GM18868 (cell line): ENCODE measurements at regions not wholly inside any gene's neighbourhood (a gene's known extent, or its start where the extent isn't known, plus 50 kb on each side); places are given as distances from the start of the nearest gene placed in this dataset.
"Not testable (repeated sequence)": the region's sequence is repeated elsewhere in the genome, so short reads cannot be mapped to it uniquely, and the experiment has no call there.

Experiments
- ATAC-seq: cut with Tn5 transposase; IDR thresholded peaks from one replicate; pipeline ENCODE4 v1.9.1; 2021; ENCODE audit warnings: mild to moderate bottlenecking, moderate library complexity; ENCODE audit not compliant: unreplicated experiment

DNA sequence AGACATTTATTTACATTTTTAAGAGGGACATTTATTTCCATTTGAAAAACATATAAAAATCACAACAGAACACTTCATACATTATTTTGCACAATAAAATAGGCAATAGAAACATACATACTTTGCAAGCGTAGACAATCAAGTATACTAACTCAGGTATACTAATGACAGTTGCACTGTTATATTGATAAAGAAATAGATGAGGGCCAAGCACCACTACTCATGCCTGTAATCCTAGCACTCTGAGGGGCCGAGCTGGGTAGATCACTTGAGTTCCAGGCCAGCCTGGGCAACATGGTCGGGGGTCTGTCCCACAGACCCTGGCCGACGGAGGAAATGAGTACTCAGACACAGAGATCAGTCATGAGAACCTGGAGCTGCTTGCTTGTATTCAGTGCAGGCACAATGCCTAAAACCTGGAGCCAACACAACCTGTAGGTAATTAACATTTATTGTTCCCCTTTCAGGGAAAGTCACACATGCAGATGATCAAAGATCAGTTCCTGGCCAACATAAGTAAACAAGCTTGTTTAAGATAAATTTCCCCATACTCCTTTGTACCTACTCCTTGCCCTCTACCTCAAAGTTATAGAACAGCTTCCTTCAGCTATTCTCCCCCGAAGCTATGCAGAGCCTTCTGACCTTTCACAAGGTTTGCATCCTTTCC is 1960.2 kb downstream of the SUCLG1 start:
- ATAC-seq, result no peak

DNA sequence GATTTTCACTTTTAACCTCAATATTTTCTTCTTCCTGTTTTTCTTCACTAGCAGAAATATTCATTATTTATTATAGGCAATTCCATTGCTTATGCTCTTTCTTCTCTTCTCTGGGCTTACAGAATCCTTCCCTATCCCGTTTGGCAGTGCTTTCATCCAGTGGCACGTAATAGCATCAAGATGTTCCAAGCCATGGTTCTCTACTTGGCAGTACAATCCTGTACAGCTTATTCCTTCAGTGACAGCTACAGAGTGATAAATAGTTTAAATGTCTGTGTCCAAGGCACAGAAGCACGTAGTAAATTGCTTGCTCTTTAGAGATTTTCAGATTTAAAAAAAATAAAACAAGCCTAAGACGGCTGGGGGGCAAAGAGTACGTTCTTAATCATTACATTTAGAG is 1964.3 kb downstream of the SUCLG1 start:
- ATAC-seq, result no peak

GRCh38 chr2:82491591-82491990 is 1967.5 kb downstream of the SUCLG1 start:
- ATAC-seq, result no peak

DNA sequence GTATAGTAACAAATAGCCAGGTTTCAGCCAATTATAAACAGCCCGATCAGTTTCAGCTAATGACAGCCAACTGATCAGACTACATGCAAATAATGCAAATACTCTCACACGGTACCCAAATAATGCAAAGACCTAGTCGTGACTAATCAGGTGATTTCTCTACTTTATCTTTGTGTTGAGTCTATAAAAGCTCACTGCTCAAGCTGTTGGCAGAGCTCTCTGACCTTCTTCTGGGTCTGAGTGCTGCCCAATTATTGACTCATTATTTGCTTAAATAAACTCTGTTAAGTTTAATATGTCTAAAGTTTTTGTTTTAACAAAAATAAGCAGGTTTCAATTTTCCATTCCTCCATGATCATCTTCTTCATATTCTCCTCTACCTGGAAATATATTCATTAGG is 1971.7 kb downstream of the SUCLG1 start:
- ATAC-seq, result no peak

DNA sequence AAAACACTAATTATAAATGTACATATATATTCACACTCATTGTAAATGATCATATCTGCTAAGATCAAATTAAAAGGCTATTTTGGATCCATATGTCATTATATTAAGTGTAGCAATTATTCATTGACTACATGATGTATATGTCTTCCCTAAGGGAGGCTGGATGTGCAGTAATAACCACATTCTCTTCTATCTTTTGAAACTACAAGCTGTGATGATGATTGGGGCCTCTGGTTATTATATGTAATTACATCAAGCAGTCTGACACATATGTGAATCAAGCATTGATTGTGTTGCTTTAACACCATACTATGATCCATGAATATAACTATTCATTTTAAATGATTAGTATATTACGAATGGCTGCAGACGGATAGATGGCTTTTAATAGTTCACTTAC is 1973.4 kb downstream of the SUCLG1 start:
- no peak for ATAC-seq

- no peak for ATAC-seq
These were observed 1977.9 kb downstream of the SUCLG1 start for GRCh38 chr2:82481207-82481606.

- no peak for ATAC-seq
These were observed 1980.4 kb downstream of the SUCLG1 start for GRCh38 chr2:82478641-82479040.

DNA sequence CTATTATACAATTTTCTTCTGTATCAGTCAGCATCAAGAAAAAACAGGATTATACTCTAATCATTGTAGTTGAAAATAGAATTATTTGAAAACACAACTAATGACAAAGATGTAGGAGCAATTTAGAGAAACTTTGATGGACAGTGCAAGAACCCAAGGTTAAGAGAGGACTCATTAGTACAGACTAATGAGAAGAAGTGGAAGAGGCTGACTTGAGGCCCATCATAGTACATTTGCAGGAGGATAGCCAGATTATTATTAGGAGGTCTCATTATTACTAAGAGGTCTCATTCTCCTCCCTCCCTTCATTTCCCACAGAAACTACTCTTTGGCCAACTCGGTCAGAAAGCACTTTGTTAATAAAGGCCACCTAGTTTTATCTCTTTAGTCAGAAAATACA is 1983.0 kb downstream of the SUCLG1 start:
- ATAC-seq, result no peak

DNA sequence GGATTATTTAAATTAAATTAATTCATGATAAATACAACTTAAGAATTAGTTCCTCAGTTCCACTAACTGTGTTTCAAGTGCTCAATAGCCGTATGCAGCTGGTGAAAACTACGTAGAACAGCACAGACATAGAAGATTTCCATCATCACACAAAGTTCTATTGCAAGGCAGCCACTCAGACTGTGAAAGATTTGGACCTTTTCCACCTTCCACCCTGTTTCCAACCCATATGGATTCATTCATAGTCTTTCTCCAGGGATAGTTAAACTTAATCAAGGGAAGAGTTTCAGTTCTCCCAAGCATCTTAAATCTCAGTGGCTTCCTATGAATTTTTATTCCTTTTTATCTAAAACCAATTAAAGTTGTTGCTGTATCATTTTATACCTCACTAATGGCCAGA is 2030.8 kb downstream of the SUCLG1 start:
- ATAC-seq, result no peak

DNA sequence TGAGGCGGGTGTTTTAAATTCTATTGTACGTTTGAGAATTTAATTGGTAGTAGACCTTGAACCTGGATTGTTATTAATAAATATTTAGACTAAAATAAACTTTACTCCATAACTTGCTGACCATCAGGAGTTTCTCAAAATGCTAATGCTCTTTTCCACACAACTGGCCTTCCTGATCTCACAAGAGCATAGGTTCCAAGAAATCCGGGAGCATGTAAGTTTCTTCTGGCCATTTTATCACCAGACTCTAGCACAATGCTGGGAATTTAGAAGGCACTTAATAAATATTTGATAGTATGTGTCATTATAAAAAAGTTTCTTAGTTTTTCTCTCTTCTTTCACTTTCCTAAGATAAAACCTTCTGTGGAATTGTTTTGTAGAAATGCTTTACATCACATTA is 2047.1 kb downstream of the SUCLG1 start:
- no peak for ATAC-seq

DNA sequence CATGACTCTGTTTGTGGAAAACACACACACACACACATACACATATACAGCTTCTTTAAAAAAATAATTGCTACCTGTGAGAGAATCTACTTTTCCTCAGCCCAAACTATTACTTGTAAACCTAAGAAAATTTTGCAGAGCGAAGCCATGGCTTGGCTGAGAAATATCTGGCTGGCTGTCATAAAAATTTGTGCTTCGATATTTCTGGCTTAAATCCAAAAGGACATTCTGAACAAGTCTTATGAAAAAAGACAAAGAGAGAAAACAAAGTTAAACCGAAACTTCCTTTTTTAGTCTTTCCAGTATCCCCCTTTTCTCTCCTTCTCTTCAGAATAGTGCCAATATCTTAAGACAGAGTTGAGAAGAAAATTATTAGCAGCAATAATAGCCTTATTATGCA is 2048.0 kb downstream of the SUCLG1 start:
- ATAC-seq, result no peak

DNA sequence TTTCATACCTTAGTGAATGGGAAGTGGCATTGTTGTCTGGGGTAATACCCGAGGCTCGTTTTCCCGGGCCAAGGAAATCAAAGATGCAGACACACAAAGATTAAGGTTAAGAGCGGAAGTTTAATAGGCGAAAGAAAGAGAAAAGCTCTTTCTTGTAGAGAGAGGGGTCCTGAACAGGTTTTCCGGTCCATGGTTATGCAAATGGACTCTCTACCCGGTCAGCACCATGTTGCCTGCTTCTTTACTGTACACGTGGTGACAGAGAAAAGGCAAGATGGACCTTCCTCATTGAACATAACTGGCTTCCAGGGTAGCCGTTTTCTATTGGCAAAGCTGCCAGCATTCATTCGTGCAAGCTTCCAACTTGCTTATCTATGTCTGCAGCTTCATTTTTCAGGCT is 2063.5 kb downstream of the SUCLG1 start:
- ATAC-seq, result no peak

GRCh38 chr2:82391386-82391785 is 2067.7 kb downstream of the SUCLG1 start:
- ATAC-seq, result no peak

- no peak for ATAC-seq
These were observed 2051.1 kb upstream of the LRRTM1 start for GRCh38 chr2:82355622-82356021.

DNA sequence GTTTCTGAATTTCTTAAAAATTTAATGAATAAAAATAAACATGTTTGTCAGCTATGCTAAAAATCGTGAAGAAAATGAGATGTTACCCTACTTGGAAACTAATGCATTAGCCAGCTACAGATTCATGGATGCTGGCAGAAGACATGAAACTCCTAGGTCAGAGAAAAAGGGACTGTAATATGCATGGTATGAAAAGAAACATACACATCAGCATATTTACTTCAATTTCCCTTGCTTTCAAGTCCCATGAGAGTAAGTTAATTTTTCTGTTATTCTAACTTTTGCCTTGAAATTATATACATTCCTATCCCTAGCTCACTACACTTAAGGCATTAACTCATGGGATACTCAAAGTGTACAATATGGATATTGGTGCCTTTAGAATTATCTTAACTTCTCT is 2041.4 kb upstream of the LRRTM1 start:
- ATAC-seq, result no peak

- no peak for ATAC-seq
These were observed 2040.1 kb upstream of the LRRTM1 start for GRCh38 chr2:82344670-82345069.

GRCh38 chr2:82342356-82342755 is 2037.8 kb upstream of the LRRTM1 start:
- ATAC-seq, result no peak

DNA sequence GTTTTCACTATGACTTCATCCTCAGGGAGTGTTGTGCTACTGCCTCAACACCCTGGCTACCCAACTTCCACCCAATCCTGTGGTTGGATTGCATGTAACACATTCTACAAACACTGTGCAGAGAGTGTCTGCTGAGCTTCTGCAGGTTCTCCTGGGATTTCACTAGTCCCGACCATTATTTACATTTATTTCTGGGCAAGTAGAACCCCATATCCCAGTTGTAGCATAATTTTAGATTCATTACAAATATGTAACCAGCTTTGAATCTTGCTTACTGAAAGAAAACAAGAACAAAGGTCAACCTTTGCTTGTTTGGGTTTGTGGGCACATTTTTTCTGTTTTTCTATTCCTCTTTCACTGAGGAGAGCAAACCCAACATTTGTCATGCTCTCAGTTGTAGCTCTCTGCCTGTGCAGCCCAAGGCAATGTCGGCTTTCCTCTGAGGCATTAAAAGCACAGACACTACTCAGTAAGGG is 2036.1 kb upstream of the LRRTM1 start:
- ATAC-seq, result no peak

DNA sequence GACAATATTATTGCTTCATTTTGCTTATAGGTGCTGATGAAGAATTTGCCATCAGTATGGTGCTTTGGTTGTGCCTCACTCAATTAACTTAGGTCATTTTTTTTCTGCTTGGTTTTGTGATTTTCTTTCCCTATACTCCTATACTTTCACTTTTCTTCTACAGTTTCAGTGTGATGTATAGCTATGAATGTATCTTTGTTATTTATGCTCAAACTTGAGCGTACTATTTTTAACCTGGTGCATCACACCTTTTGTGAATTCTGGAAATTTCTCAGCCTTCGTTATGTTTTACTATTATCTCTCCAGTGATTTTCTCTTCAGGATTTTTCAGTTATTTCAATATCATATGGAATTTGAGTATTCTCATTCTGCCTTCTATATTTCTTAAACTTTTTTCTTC is 2035.3 kb upstream of the LRRTM1 start:
- ATAC-seq, result no peak

- no peak for ATAC-seq
These were observed 2029.1 kb upstream of the LRRTM1 start for GRCh38 chr2:82333697-82334096.

GRCh38 chr2:82330155-82330554 is 2025.6 kb upstream of the LRRTM1 start:
- peak; percentile 75 for ATAC-seq

DNA sequence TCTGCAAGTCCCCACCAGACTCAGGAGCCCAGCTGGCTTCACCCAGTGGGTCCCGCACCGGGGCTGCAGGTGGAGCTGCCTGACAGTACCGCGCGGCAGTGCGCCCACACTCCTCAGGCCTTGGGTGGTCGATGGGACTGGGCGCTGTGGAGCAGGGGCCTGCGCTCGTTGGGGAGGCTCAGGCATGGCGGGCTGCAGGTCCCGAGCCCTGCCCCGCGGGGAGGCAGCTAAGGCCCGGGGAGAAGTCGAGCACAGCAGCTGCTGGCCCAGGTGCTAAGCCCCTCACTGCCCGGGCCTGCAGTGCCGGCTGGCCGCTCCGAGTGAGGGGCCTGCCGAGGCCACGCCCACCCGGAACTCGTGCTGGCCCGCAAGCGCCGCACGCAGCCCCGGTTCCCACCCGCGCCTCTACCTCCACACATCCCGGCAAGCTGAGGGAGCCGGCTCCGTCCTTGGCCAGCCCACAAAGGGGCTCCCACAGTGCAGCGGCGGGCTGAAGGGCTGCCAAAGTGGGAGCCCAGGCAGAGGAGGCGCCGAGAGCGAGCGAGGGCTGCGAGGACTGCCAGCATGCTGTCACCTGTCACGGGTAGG is 2021.7 kb upstream of the LRRTM1 start:
- not testable (repeated sequence) for ATAC-seq

GRCh38 chr2:82320296-82320695 is 2015.7 kb upstream of the LRRTM1 start:
- ATAC-seq, result no peak
